ENCODE measurements at regions not wholly inside any gene's neighbourhood (a gene's known extent, or its start where the extent isn't known, plus 50 kb on each side); places are given as distances from the start of the nearest gene placed in this dataset.

- TF ChIP-seq FOXP1 (CRISPR knock-in tag; IDR thresholded peaks at IDR 0.05; ENCODE audit: borderline replicate concordance) (no peak), TP53 (CRISPR knock-in tag; IDR thresholded peaks at IDR 0.05) (no peak), CTCF (IDR thresholded peaks at IDR 0.05) (no peak), ATF3 (CRISPR knock-in tag; conservative IDR thresholded peaks at IDR 0.05) (no peak), ZBTB21 (CRISPR knock-in tag; IDR thresholded peaks at IDR 0.05; ENCODE audit: borderline replicate concordance) (no peak), STAT6 (CRISPR knock-in tag; conservative IDR thresholded peaks at IDR 0.05; ENCODE audit: low read depth) (no peak), HMGA2 (CRISPR knock-in tag; IDR thresholded peaks at IDR 0.05) (no peak), SP1 (CRISPR knock-in tag; conservative IDR thresholded peaks at IDR 0.05) (no peak), GABPB1 (CRISPR knock-in tag; IDR thresholded peaks at IDR 0.05) (no peak)
Observed at GRCh38 chr9:11872471-11872870, 820.7 kb upstream of the TYRP1 start.
